GM13977 (cell line): ENCODE measurements at regions not wholly inside any gene's neighbourhood (a gene's known extent, or its start where the extent isn't known, plus 50 kb on each side); places are given as distances from the start of the nearest gene placed in this dataset.

ENCODE experiments used
- DNase-seq: peaks from one replicate; pipeline ENCODE4 v3.0.0; 2012; ENCODE audit warnings: low spot score
- in situ Hi-C: fragments of 300-500 bp; cut with MboI; formaldehyde crosslinking; loops from one replicate; pipeline ENCODE4 v1.12.0; 2022; ENCODE audit warnings: low sequenced_read_pairs, low pct_unique_long_range_greater_than_20kb, mixed read lengths, inconsistent platforms; ENCODE audit not compliant: unreplicated experiment
- TF ChIP-seq, protein P1 (sequence below): IDR thresholded peaks from 2 replicates; pipeline ENCODE4 v1.5.1; 2012; ENCODE audit warnings: mild to moderate bottlenecking, control low read depth; ENCODE audit not compliant: insufficient read depth; ENCODE audit errors: extremely low read depth, missing control alignments

- TF ChIP-seq, protein P1, sequence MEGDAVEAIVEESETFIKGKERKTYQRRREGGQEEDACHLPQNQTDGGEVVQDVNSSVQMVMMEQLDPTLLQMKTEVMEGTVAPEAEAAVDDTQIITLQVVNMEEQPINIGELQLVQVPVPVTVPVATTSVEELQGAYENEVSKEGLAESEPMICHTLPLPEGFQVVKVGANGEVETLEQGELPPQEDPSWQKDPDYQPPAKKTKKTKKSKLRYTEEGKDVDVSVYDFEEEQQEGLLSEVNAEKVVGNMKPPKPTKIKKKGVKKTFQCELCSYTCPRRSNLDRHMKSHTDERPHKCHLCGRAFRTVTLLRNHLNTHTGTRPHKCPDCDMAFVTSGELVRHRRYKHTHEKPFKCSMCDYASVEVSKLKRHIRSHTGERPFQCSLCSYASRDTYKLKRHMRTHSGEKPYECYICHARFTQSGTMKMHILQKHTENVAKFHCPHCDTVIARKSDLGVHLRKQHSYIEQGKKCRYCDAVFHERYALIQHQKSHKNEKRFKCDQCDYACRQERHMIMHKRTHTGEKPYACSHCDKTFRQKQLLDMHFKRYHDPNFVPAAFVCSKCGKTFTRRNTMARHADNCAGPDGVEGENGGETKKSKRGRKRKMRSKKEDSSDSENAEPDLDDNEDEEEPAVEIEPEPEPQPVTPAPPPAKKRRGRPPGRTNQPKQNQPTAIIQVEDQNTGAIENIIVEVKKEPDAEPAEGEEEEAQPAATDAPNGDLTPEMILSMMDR: no peak
- in situ Hi-C loops: no loop called here
- DNase-seq: no peak
These were observed 792.0 kb downstream of the PCDH18 start for GRCh38 chr4:136740326-136740725.

DNA sequence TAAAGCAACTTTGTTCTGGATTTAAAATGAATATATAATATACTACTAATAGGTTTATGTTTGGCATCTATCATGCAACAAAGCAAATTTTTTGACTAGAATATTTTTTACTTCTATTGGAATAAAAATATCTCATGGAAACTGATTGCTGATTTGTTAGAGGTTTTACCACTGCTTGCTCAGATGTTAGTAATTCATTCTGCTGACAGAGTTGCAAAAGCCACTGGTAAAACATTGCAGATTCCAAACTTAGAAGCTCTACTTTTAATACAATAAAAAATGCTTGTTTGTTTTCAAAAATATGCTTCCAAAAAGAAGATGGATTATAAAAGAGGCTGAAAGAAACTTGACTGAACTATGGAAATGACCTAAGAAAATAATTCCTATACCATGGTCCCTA is 795.2 kb downstream of the PCDH18 start:
- TF ChIP-seq, protein P1: no peak
- in situ Hi-C loops: no loop called here
- DNase-seq: no peak

DNA sequence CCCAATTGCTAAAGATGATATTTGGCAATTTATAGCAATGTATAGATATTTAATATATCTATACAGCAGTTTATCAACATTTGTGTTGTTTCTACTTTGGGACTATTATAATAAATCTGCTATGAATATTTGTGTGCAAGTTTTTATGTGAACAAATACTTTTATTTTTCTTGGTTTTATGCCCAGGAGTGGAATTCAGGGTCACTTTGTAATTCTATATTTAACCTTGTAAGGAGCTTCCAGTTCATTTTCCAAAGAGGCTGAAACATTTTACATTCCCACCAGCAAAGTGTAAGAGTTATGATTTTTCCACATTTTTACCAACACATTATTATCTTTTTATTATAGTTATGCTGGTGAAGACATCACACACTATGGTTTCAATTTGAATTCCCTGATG is 801.3 kb downstream of the PCDH18 start:
- in situ Hi-C loops: no loop called here
- no peak for DNase-seq
- TF ChIP-seq, protein P1: no peak

- no peak for DNase-seq
- in situ Hi-C loops: no loop called here
- TF ChIP-seq, protein P1: no peak
These were observed 806.8 kb downstream of the PCDH18 start for GRCh38 chr4:136725286-136726081.

DNA sequence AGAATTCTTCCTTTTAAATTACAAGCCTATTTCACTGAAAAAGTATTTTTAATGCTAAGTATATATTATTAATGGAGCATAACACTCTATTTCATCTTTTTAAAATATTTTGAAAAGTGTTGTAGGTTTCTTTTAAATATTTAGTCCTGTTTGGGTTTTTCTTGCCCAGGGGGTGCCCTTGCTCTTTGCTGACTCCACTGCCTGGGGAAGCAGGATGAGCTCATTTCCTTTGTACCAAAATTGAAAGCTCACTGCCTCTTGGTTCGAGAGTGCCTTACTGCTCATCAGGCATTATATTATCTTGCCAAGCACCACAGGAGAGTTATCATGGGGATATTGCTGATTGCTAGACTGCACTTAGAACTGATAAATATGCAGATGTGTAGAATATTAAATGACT is 819.2 kb downstream of the PCDH18 start:
- in situ Hi-C loops: no loop called here
- peak; percentile 5 for DNase-seq
- TF ChIP-seq, protein P1: no peak

DNA sequence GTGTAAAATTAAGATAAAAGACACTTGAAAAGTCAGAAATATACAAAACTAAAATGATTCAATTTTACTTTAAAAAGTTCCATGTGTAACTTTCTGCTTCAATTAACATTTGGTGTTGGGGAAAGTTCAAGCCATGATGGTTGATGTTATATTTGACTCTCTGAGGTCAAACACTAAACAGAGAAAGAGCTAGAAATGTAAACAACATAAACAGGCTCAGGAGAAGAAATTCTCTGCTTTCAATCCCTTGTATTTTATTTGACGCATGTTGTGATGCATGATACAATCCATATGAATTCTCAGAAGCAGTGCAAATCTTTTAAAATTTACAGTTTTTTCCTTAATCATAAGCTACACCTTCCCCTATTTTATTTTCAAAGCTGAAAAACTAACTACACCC is 822.4 kb downstream of the PCDH18 start:
- no peak for DNase-seq
- TF ChIP-seq, protein P1: no peak
- in situ Hi-C loops: no loop called here
